WTC11 (cell line): ENCODE measurements at regions not wholly inside any gene's neighbourhood (a gene's known extent, or its start where the extent isn't known, plus 50 kb on each side); places are given as distances from the start of the nearest gene placed in this dataset.

ENCODE experiments used
- ATAC-seq: fragments of 200-7000 bp; cut with Tn5 transposase; 2 replicates; pipeline ENCODE4 v1.10.0; 2021; ENCODE audit warnings: mild to moderate bottlenecking, moderate library complexity
- CTCF ChIA-PET: fragments of 300-600 bp; sonication (Branson Sonifier 250); formaldehyde crosslinking; loops from one replicate; lab custom pipeline; 2021; ENCODE audit warnings: antibody characterized with exemption; lab: Charles Lee
- POLR2A ChIA-PET: fragments of 350-600 bp; sonication (Branson Sonifier 250); formaldehyde crosslinking; loops from one replicate; lab custom pipeline; 2021; ENCODE audit warnings: antibody characterized with exemption; lab: Charles Lee
- DNase-seq: peaks from one replicate; pipeline ENCODE4 v3.0.0; 2021; ENCODE audit warnings: low spot score
- H3K27ac Mint-ChIP-seq: 2 replicates; pipeline ENCODE4 v1.8.0; 2021; ENCODE audit warnings: mixed read lengths
- H3K27me3 Mint-ChIP-seq: 2 replicates; pipeline ENCODE4 v1.8.0; 2021; ENCODE audit warnings: low read depth, mild to moderate bottlenecking, moderate library complexity, mixed read lengths
- H3K36me3 Mint-ChIP-seq: 2 replicates; pipeline ENCODE4 v1.8.0; 2021; ENCODE audit warnings: mixed read lengths
- H3K4me1 Mint-ChIP-seq: 2 replicates; pipeline ENCODE4 v1.8.0; 2022; ENCODE audit warnings: mixed read lengths
- H3K4me3 Mint-ChIP-seq: 2 replicates; pipeline ENCODE4 v1.8.0; 2021; ENCODE audit warnings: mild to moderate bottlenecking, moderate library complexity, mixed read lengths
- H3K9me3 Mint-ChIP-seq: 2 replicates; pipeline ENCODE4 v1.8.0; 2021; ENCODE audit warnings: mixed read lengths
- AFF4 ChIP-seq: sonication (generic); formaldehyde crosslinking; IDR thresholded peaks from 2 replicates; pipeline ENCODE4 v1.8.1; 2023; ENCODE audit warnings: mild to moderate bottlenecking, missing genetic modification reagents, borderline replicate concordance
- CBFB ChIP-seq: sonication (generic); formaldehyde crosslinking; IDR thresholded peaks from 2 replicates; pipeline ENCODE4 v1.8.1; 2022; ENCODE audit warnings: mild to moderate bottlenecking, low read depth, missing genetic modification reagents
- ELF4 ChIP-seq: sonication (generic); formaldehyde crosslinking; IDR thresholded peaks from 2 replicates; pipeline ENCODE4 v1.8.1; 2022; ENCODE audit warnings: low read depth, mild to moderate bottlenecking, moderate library complexity, missing genetic modification reagents
- EMX1 ChIP-seq: fragments of 250-450 bp; sonication (Bioruptor Pico); IDR thresholded peaks from 2 replicates; pipeline ENCODE4 v1.8.0; 2021; ENCODE audit warnings: mild to moderate bottlenecking
- ERG ChIP-seq: fragments of 250-450 bp; sonication (Bioruptor Pico); IDR thresholded peaks from 2 replicates; pipeline ENCODE4 v1.8.0; 2021; ENCODE audit warnings: mild to moderate bottlenecking
- ESRRA ChIP-seq: sonication (generic); formaldehyde crosslinking; IDR thresholded peaks from 2 replicates; pipeline ENCODE4 v1.8.1; 2022; ENCODE audit warnings: mild to moderate bottlenecking, missing genetic modification reagents, borderline replicate concordance
- GTF2I ChIP-seq: fragments of 250-450 bp; sonication (Bioruptor Pico); conservative IDR thresholded peaks from 2 replicates; pipeline ENCODE4 v1.4.0; 2021; ENCODE audit warnings: mild to moderate bottlenecking
- IRF2 ChIP-seq: sonication (generic); formaldehyde crosslinking; IDR thresholded peaks from 2 replicates; pipeline ENCODE4 v1.8.0; 2022; ENCODE audit warnings: low read depth, missing genetic modification reagents, borderline replicate concordance
- MAX ChIP-seq: sonication (generic); formaldehyde crosslinking; IDR thresholded peaks from 2 replicates; pipeline ENCODE4 v1.8.0; 2022; ENCODE audit warnings: mild to moderate bottlenecking, missing genetic modification reagents
- NFATC4 ChIP-seq: fragments of 250-450 bp; sonication (Bioruptor Pico); IDR thresholded peaks from 2 replicates; pipeline ENCODE4 v1.9.0; 2021; ENCODE audit warnings: mild to moderate bottlenecking
- NFE2L1 ChIP-seq: sonication (generic); formaldehyde crosslinking; IDR thresholded peaks from 2 replicates; pipeline ENCODE4 v1.8.1; 2023; ENCODE audit warnings: missing genetic modification reagents
- NR1H2 ChIP-seq: sonication (generic); formaldehyde crosslinking; IDR thresholded peaks from 2 replicates; pipeline ENCODE4 v1.9.0; 2021; ENCODE audit warnings: mild to moderate bottlenecking, moderate library complexity, missing genetic modification reagents
- NR2C2 ChIP-seq: sonication (generic); formaldehyde crosslinking; IDR thresholded peaks from 2 replicates; pipeline ENCODE4 v1.8.0; 2022; ENCODE audit warnings: mild to moderate bottlenecking, missing genetic modification reagents
- OVOL2 ChIP-seq: fragments of 250-450 bp; sonication (Bioruptor Pico); IDR thresholded peaks from 2 replicates; pipeline ENCODE4 v1.9.0; 2021; ENCODE audit warnings: mild to moderate bottlenecking, borderline replicate concordance
- SMAD3 ChIP-seq: sonication (generic); formaldehyde crosslinking; IDR thresholded peaks from 2 replicates; pipeline ENCODE4 v1.8.0; 2022; ENCODE audit warnings: missing genetic modification reagents, mild to moderate bottlenecking, borderline replicate concordance
- SP1 ChIP-seq: sonication (generic); formaldehyde crosslinking; conservative IDR thresholded peaks from 2 replicates; pipeline ENCODE4 v1.8.1; 2022; ENCODE audit warnings: missing genetic modification reagents
- TEAD1 ChIP-seq: sonication (generic); formaldehyde crosslinking; IDR thresholded peaks from 2 replicates; pipeline ENCODE4 v1.8.0; 2022; ENCODE audit warnings: mild to moderate bottlenecking, missing genetic modification reagents
- TP53 ChIP-seq: sonication (generic); formaldehyde crosslinking; IDR thresholded peaks from 2 replicates; pipeline ENCODE4 v1.8.1; 2023; ENCODE audit warnings: mild to moderate bottlenecking, missing genetic modification reagents
- USF1 ChIP-seq: sonication (generic); formaldehyde crosslinking; IDR thresholded peaks from 2 replicates; pipeline ENCODE4 v1.8.0; 2022; ENCODE audit warnings: mild to moderate bottlenecking, missing genetic modification reagents
- ZNF281 ChIP-seq: sonication (generic); formaldehyde crosslinking; IDR thresholded peaks from 2 replicates; pipeline ENCODE4 v1.8.0; 2023; ENCODE audit warnings: mild to moderate bottlenecking, missing genetic modification reagents
- ZNF512 ChIP-seq: sonication (generic); formaldehyde crosslinking; IDR thresholded peaks from 2 replicates; pipeline ENCODE4 v1.8.1; 2022; ENCODE audit warnings: missing genetic modification reagents, borderline replicate concordance
- ZNF532 ChIP-seq: fragments of 250-450 bp; sonication (Bioruptor Pico); IDR thresholded peaks from 2 replicates; pipeline ENCODE4 v1.9.0; 2021; ENCODE audit warnings: mild to moderate bottlenecking, borderline replicate concordance

GRCh38 chr4:13876940-13877339 lies 249.4 kb upstream of the BOD1L1 start (continued):
- TF ChIP-seq IRF2 (CRISPR knock-in tag) (no peak), AFF4 (CRISPR knock-in tag) (no peak), GTF2I (CRISPR knock-in tag) (no peak), NR2C2 (no peak), MAX (CRISPR knock-in tag) (no peak), ERG (CRISPR knock-in tag) (no peak), TP53 (no peak), USF1 (CRISPR knock-in tag) (no peak), NFE2L1 (CRISPR knock-in tag) (no peak), EMX1 (CRISPR knock-in tag) (no peak), ZNF532 (CRISPR knock-in tag) (no peak), NFATC4 (CRISPR knock-in tag) (no peak)

GRCh38 chr4:13877626-13878025 lies 250.1 kb upstream of the BOD1L1 start:
- no peak overlapping the region for H3K27ac Mint-ChIP-seq
- no peak for DNase-seq
- CTCF ChIA-PET, result no interaction called here
- TF ChIP-seq ELF4 (CRISPR knock-in tag) (no peak), ZNF281 (CRISPR knock-in tag) (no peak), CBFB (CRISPR knock-in tag) (no peak), ESRRA (CRISPR knock-in tag) (no peak), SMAD3 (CRISPR knock-in tag) (no peak), ZNF512 (CRISPR knock-in tag) (no peak), SP1 (CRISPR knock-in tag) (no peak), NR1H2 (no peak), OVOL2 (CRISPR knock-in tag) (no peak), TEAD1 (CRISPR knock-in tag) (no peak), NFE2L1 (CRISPR knock-in tag) (no peak)
- no peaks in the 10 kb centered on the region for H3K27me3 Mint-ChIP-seq
- no peak overlapping the region for H3K4me3 Mint-ChIP-seq
- no peak for ATAC-seq
- H3K9me3 Mint-ChIP-seq, result peaks cover 7% of the 10 kb centered on the region; the same call in 1 of the 2 replicates
- POLR2A ChIA-PET, result no interaction called here
- H3K4me1 Mint-ChIP-seq, result no peaks in the 10 kb centered on the region
- H3K36me3 Mint-ChIP-seq, result no peaks in the 10 kb centered on the region
